Neural cell (in vitro differentiated cells): ENCODE measurements at regions not wholly inside any gene's neighbourhood (a gene's known extent, or its start where the extent isn't known, plus 50 kb on each side); places are given as distances from the start of the nearest gene placed in this dataset.
"Not testable (repeated sequence)": the region's sequence is repeated elsewhere in the genome, so short reads cannot be mapped to it uniquely, and the experiment has no call there.

ENCODE experiments used
- H2AFZ ChIP-seq: fragments of 200-600, 300-800 bp; sonication (generic), shearing (Covaris generic); 2 replicates; pipeline ENCODE4 v1.6.0; 2014; ENCODE audit warnings: low read depth, mild to moderate bottlenecking, antibody characterized with exemption, low read length, moderate library complexity
- H3F3A ChIP-seq: fragments of 200-600 bp; shearing (Covaris generic); 2 replicates; pipeline ENCODE4 v1.6.1; 2016; ENCODE audit warnings: mild to moderate bottlenecking, moderate library complexity, mixed read lengths, antibody characterized with exemption, low read length; ENCODE audit not compliant: insufficient read depth, poor library complexity, severe bottlenecking
- H3K27ac ChIP-seq: fragments of 200-600, 300-800 bp; sonication (generic), shearing (Covaris generic); 2 replicates; pipeline ENCODE4 v1.5.1; 2014; ENCODE audit warnings: mild to moderate bottlenecking, low read length, moderate library complexity
- H3K27me3 ChIP-seq: fragments of 300-800, 200-600 bp; sonication (generic), shearing (Covaris generic); 2 replicates; pipeline ENCODE4 v1.6.0; 2014; ENCODE audit warnings: mild to moderate bottlenecking, low read depth, low read length, moderate library complexity; ENCODE audit not compliant: insufficient read depth
- H3K36me3 ChIP-seq: fragments of 300-800, 200-600 bp; sonication (generic), shearing (Covaris generic); 2 replicates; pipeline ENCODE4 v1.5.1; 2014; ENCODE audit warnings: mild to moderate bottlenecking, antibody characterized with exemption, low read length, moderate library complexity; ENCODE audit not compliant: insufficient read depth
- H3K4me2 ChIP-seq: fragments of 300-800, 200-600 bp; sonication (generic), shearing (Covaris generic); 2 replicates; pipeline ENCODE4 v1.6.0; 2014; ENCODE audit warnings: mild to moderate bottlenecking, low read length
- H3K4me3 ChIP-seq: fragments of 300-800, 200-600 bp; sonication (generic), shearing (Covaris generic); 2 replicates; pipeline ENCODE4 v1.5.1; 2014; ENCODE audit warnings: mild to moderate bottlenecking, low read length, moderate library complexity
- H3K79me2 ChIP-seq: fragments of 200-600 bp; shearing (Covaris generic); replicated peaks from 2 replicates; pipeline ENCODE4 v1.6.0; 2014; ENCODE audit warnings: mild to moderate bottlenecking, low read length, moderate library complexity; ENCODE audit not compliant: insufficient read depth
- H3K9ac ChIP-seq: fragments of 300-800, 200-600 bp; sonication (generic), shearing (Covaris generic); 2 replicates; pipeline ENCODE4 v1.6.1; 2016; ENCODE audit warnings: mild to moderate bottlenecking, low read length, mixed read lengths
- H3K9me2 ChIP-seq: fragments of 200-600 bp; shearing (Covaris generic); 2 replicates; pipeline ENCODE4 v1.6.1; 2016; ENCODE audit warnings: mild to moderate bottlenecking, low read length, mixed read lengths; ENCODE audit not compliant: insufficient read depth
- H3K9me3 ChIP-seq: fragments of 200-600, 300-800 bp; sonication (generic), shearing (Covaris generic); 2 replicates; pipeline ENCODE4 v1.6.1; 2016; ENCODE audit warnings: mild to moderate bottlenecking, mixed run types, low read length, moderate library complexity, mixed read lengths
- H4K20me1 ChIP-seq: fragments of 200-600 bp; shearing (Covaris generic); 2 replicates; pipeline ENCODE4 v1.6.1; 2016; ENCODE audit warnings: mild to moderate bottlenecking, mixed run types; ENCODE audit not compliant: insufficient read depth

- not testable (repeated sequence) for H3K27ac ChIP-seq, H3K27me3 ChIP-seq, H3K9me3 ChIP-seq
Observed at GRCh38 chr16:16643828-16644227, 264.9 kb downstream of the NPIPA7 start.

GRCh38 chr16:16648002-16648401, 269.1 kb downstream of the NPIPA7 start:
- H3K36me3 ChIP-seq, H3K27me3 ChIP-seq, H3K4me3 ChIP-seq, H3K27ac ChIP-seq, H3K4me2 ChIP-seq, H2AFZ ChIP-seq, H3K9me2 ChIP-seq, H4K20me1 ChIP-seq, H3K79me2 ChIP-seq, H3K9ac ChIP-seq, H3K9me3 ChIP-seq, H3F3A ChIP-seq: not testable (repeated sequence)

More at GRCh38 chr16:16643828-16644227, 264.9 kb downstream of the NPIPA7 start:
- not testable (repeated sequence) for H3K79me2 ChIP-seq, H3K4me2 ChIP-seq, H3K36me3 ChIP-seq, H3K4me3 ChIP-seq, H3K9ac ChIP-seq, H2AFZ ChIP-seq, H4K20me1 ChIP-seq, H3K9me2 ChIP-seq, H3F3A ChIP-seq

- not testable (repeated sequence) for H3K27me3 ChIP-seq, H3K79me2 ChIP-seq, H3K9me3 ChIP-seq, H3K9ac ChIP-seq, H3K36me3 ChIP-seq, H3F3A ChIP-seq, H3K27ac ChIP-seq, H4K20me1 ChIP-seq, H3K9me2 ChIP-seq, H3K4me2 ChIP-seq, H3K4me3 ChIP-seq, H2AFZ ChIP-seq
Observed at GRCh38 chr16:16672180-16672812, 293.4 kb downstream of the NPIPA7 start.

- not testable (repeated sequence) for H3K79me2 ChIP-seq, H3K27ac ChIP-seq, H3K36me3 ChIP-seq, H4K20me1 ChIP-seq, H3K9ac ChIP-seq, H3K4me3 ChIP-seq, H3F3A ChIP-seq, H3K4me2 ChIP-seq, H2AFZ ChIP-seq, H3K9me3 ChIP-seq, H3K9me2 ChIP-seq, H3K27me3 ChIP-seq
Observed at GRCh38 chr16:16674820-16675219, 295.9 kb downstream of the NPIPA7 start.

- not testable (repeated sequence) for H4K20me1 ChIP-seq, H3K9me2 ChIP-seq, H3K4me2 ChIP-seq, H3K4me3 ChIP-seq, H3F3A ChIP-seq, H3K36me3 ChIP-seq, H3K9ac ChIP-seq, H3K27ac ChIP-seq, H3K79me2 ChIP-seq, H3K27me3 ChIP-seq, H3K9me3 ChIP-seq, H2AFZ ChIP-seq
Observed at GRCh38 chr16:16721849-16722248, 342.9 kb downstream of the NPIPA7 start.

- not testable (repeated sequence) for H4K20me1 ChIP-seq, H3K27me3 ChIP-seq
Observed at GRCh38 chr16:16722666-16723065, 343.7 kb downstream of the NPIPA7 start.

GRCh38 chr16:16723819-16724519, 345.0 kb downstream of the NPIPA7 start:
- H3K4me2 ChIP-seq, H3K27me3 ChIP-seq, H3K4me3 ChIP-seq, H3K9ac ChIP-seq, H3F3A ChIP-seq, H3K9me2 ChIP-seq, H3K79me2 ChIP-seq, H3K36me3 ChIP-seq, H3K27ac ChIP-seq, H3K9me3 ChIP-seq, H2AFZ ChIP-seq, H4K20me1 ChIP-seq: not testable (repeated sequence)

More at GRCh38 chr16:16722666-16723065, 343.7 kb downstream of the NPIPA7 start:
- not testable (repeated sequence) for H3K27ac ChIP-seq, H3K9ac ChIP-seq, H3K9me3 ChIP-seq, H3K9me2 ChIP-seq, H3K79me2 ChIP-seq, H3F3A ChIP-seq, H3K4me3 ChIP-seq, H3K36me3 ChIP-seq, H2AFZ ChIP-seq, H3K4me2 ChIP-seq

- not testable (repeated sequence) for H3K9me2 ChIP-seq, H3K9me3 ChIP-seq, H3K4me2 ChIP-seq, H2AFZ ChIP-seq, H4K20me1 ChIP-seq, H3K4me3 ChIP-seq, H3F3A ChIP-seq, H3K27ac ChIP-seq, H3K27me3 ChIP-seq, H3K9ac ChIP-seq, H3K79me2 ChIP-seq, H3K36me3 ChIP-seq
Observed at GRCh38 chr16:16727048-16727447, 348.1 kb downstream of the NPIPA7 start.
